ENCODE measurements at regions not wholly inside any gene's neighbourhood (a gene's known extent, or its start where the extent isn't known, plus 50 kb on each side); places are given as distances from the start of the nearest gene placed in this dataset.

DNA sequence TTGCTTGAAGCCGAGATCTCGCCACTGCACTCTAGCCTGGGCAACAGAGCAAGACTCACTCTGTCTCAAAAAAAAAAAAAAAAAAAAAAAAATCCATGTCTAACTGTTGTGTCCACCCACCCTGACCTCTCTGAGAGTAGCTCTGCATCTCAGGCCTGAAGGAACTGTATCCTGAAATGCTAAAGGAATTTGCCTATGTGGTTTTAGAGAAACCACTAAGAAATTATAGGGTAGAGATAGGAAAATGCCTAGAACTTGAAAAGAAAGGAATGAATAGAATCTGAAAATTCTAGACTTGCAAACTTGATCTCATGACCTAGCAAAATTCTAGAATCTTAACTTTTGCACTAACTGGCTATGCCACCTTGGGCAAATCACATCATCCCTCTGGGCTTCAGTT is 217.5 kb upstream of the ROPN1 start:
- TF ChIP-seq, protein P1, sequence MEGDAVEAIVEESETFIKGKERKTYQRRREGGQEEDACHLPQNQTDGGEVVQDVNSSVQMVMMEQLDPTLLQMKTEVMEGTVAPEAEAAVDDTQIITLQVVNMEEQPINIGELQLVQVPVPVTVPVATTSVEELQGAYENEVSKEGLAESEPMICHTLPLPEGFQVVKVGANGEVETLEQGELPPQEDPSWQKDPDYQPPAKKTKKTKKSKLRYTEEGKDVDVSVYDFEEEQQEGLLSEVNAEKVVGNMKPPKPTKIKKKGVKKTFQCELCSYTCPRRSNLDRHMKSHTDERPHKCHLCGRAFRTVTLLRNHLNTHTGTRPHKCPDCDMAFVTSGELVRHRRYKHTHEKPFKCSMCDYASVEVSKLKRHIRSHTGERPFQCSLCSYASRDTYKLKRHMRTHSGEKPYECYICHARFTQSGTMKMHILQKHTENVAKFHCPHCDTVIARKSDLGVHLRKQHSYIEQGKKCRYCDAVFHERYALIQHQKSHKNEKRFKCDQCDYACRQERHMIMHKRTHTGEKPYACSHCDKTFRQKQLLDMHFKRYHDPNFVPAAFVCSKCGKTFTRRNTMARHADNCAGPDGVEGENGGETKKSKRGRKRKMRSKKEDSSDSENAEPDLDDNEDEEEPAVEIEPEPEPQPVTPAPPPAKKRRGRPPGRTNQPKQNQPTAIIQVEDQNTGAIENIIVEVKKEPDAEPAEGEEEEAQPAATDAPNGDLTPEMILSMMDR (IDR thresholded peaks at IDR 0.05; ENCODE audit: extremely low read depth in 1 of 2, insufficient read depth in 1 of 2, low read depth in 1 of 2, low read length in 2 of 2), result no peak
- TF ChIP-seq MYC (IDR thresholded peaks at IDR 0.05; ENCODE audit: low read depth, low read length) (no peak), POLR2A (IDR thresholded peaks at IDR 0.05; ENCODE audit: low read depth, low read length) (no peak), FOS (IDR thresholded peaks at IDR 0.05; ENCODE audit: borderline replicate concordance, insufficient read depth, low read length) (no peak)
